ENCODE measurements at regions not wholly inside any gene's neighbourhood (a gene's known extent, or its start where the extent isn't known, plus 50 kb on each side); places are given as distances from the start of the nearest gene placed in this dataset.

- TF ChIP-seq CHD7 (IDR thresholded peaks at IDR 0.05; ENCODE audit: insufficient replicate concordance, low read length) (no peak), EZH2 (IDR thresholded peaks at IDR 0.05; ENCODE audit: low read depth, low read length, severe bottlenecking) (no peak), JUN (IDR thresholded peaks at IDR 0.05; ENCODE audit: low read depth, low read length) (no peak), CEBPB (IDR thresholded peaks at IDR 0.05; ENCODE audit: low read depth, low read length) (no peak)
Measured at GRCh38 chr13:103497404-103497803, 431.2 kb upstream of the SLC10A2 start (continued).
